ENCODE measurements at regions not wholly inside any gene's neighbourhood (a gene's known extent, or its start where the extent isn't known, plus 50 kb on each side); places are given as distances from the start of the nearest gene placed in this dataset.

- Histone ChIP-seq H3K4me1 (peaks cover 0 to 6% (median 0%) of the 10 kb centered on the region in 4 donors), H3K9me3 (no peaks in the 10 kb centered on the region), H3K4me3 (no peak overlapping the region), H3K27ac (replicated peaks in 1 of 4) (no peak overlapping the region), H3K36me3 (no peaks in the 10 kb centered on the region), H3K27me3 (no peaks in the 10 kb centered on the region)
- no peak for DNase-seq (ENCODE audit: extremely low spot score)
- TF ChIP-seq EP300 (IDR thresholded peaks at IDR 0.05) = no peak
- TF ChIP-seq CTCF (IDR thresholded peaks at IDR 0.05) = no peak
- no peak for TF ChIP-seq POLR2AphosphoS5 (IDR thresholded peaks at IDR 0.05)
- TF ChIP-seq POLR2A (IDR thresholded peaks at IDR 0.05; ENCODE audit: low read depth) = no peak
- 70% methylated on average over 1 of the region's 1 CpG for WGBS
- intact Hi-C loops (cut with DNase I) = no loop called here
Measured at GRCh38 chr6:113758826-113759574, 98.1 kb upstream of the MARCKS start.

GRCh38 chr6:113762641-113763040 lies 94.5 kb upstream of the MARCKS start:
- WGBS = 56% methylated on average over 2 of the region's 2 CpGs
- H3K9me3 ChIP-seq = no peaks in the 10 kb centered on the region
- H3K27me3 ChIP-seq = no peaks in the 10 kb centered on the region
- no peaks in the 10 kb centered on the region for H3K36me3 ChIP-seq
- H3K27ac ChIP-seq (replicated peaks in 1 of 4) = no peak overlapping the region
- no peak for TF ChIP-seq EP300 (IDR thresholded peaks at IDR 0.05)
- TF ChIP-seq POLR2AphosphoS5 (IDR thresholded peaks at IDR 0.05) = no peak
- no peak for TF ChIP-seq POLR2A (IDR thresholded peaks at IDR 0.05; ENCODE audit: low read depth)
- no peak for TF ChIP-seq CTCF (IDR thresholded peaks at IDR 0.05)
- no peak for DNase-seq (ENCODE audit: extremely low spot score)
- H3K4me1 ChIP-seq = peaks cover 0 to 6% (median 0%) of the 10 kb centered on the region in 4 donors
- intact Hi-C loops (cut with DNase I) = no loop called here
- no peak overlapping the region for H3K4me3 ChIP-seq

- DNase-seq (ENCODE audit: extremely low spot score) = no peak
- no peaks in the 10 kb centered on the region for H3K36me3 ChIP-seq
- 95% methylated on average over 1 of the region's 1 CpG for WGBS
- intact Hi-C loops (cut with DNase I) = no loop called here
- H3K27me3 ChIP-seq = no peaks in the 10 kb centered on the region
- H3K9me3 ChIP-seq = no peaks in the 10 kb centered on the region
- TF ChIP-seq POLR2A (IDR thresholded peaks at IDR 0.05; ENCODE audit: low read depth) (no peak), EP300 (IDR thresholded peaks at IDR 0.05) (no peak), POLR2AphosphoS5 (IDR thresholded peaks at IDR 0.05) (no peak), CTCF (IDR thresholded peaks at IDR 0.05) (no peak)
- no peak overlapping the region for H3K4me3 ChIP-seq
- H3K4me1 ChIP-seq = peaks cover 0 to 6% (median 0%) of the 10 kb centered on the region in 4 donors
- no peak overlapping the region for H3K27ac ChIP-seq (replicated peaks in 1 of 4)
Measured at GRCh38 chr6:113763311-113763766, 93.8 kb upstream of the MARCKS start.

- TF ChIP-seq POLR2A (IDR thresholded peaks at IDR 0.05; ENCODE audit: low read depth) (no peak), CTCF (IDR thresholded peaks at IDR 0.05) (no peak), EP300 (IDR thresholded peaks at IDR 0.05) (no peak), POLR2AphosphoS5 (IDR thresholded peaks at IDR 0.05) (no peak)
- 78% methylated on average over 2 of the region's 2 CpGs for WGBS
- H3K36me3 ChIP-seq = no peaks in the 10 kb centered on the region
- no peak overlapping the region for H3K4me3 ChIP-seq
- H3K27ac ChIP-seq (replicated peaks in 1 of 4) = no peak overlapping the region
- H3K27me3 ChIP-seq = no peaks in the 10 kb centered on the region
- DNase-seq (ENCODE audit: extremely low spot score) = no peak
- intact Hi-C loops (cut with DNase I) = no loop called here
- H3K4me1 ChIP-seq = peaks cover 0 to 6% (median 0%) of the 10 kb centered on the region in 4 donors
- no peaks in the 10 kb centered on the region for H3K9me3 ChIP-seq
Measured at GRCh38 chr6:113763876-113764275, 93.3 kb upstream of the MARCKS start.
